T-helper 1 cell treated with Interleukin-12 subunit alpha and Interleukin-12 subunit beta and Interleukin-4 antibody, amounts not matched to agents 30 μg/mL and 1 μg/mL, for 36 hours (primary cell): ENCODE measurements at regions not wholly inside any gene's neighbourhood (a gene's known extent, or its start where the extent isn't known, plus 50 kb on each side); places are given as distances from the start of the nearest gene placed in this dataset.
"Not testable (repeated sequence)": the region's sequence is repeated elsewhere in the genome, so short reads cannot be mapped to it uniquely, and the experiment has no call there.

Experiments used
- H3K27ac Mint-ChIP-seq: one replicate; pipeline ENCODE4 v1.8.0; 2021; ENCODE audit warnings: mild to moderate bottlenecking, mixed read lengths
- H3K27me3 Mint-ChIP-seq: one replicate; pipeline ENCODE4 v1.8.0; 2021; ENCODE audit warnings: low read depth, mixed read lengths
- H3K36me3 Mint-ChIP-seq: one replicate; pipeline ENCODE4 v1.8.0; 2021; ENCODE audit warnings: low read depth, mixed read lengths
- H3K4me1 Mint-ChIP-seq: one replicate; pipeline ENCODE4 v1.8.0; 2021; ENCODE audit warnings: low read depth, mixed read lengths
- H3K4me3 Mint-ChIP-seq: one replicate; pipeline ENCODE4 v1.8.0; 2021; ENCODE audit warnings: mild to moderate bottlenecking, moderate library complexity, mixed read lengths
- H3K9me3 Mint-ChIP-seq: one replicate; pipeline ENCODE4 v1.8.0; 2021; ENCODE audit warnings: mixed read lengths

- Mint-ChIP-seq H3K27me3 (peaks cover 11% of the 10 kb centered on the region), H3K4me1 (no peaks in the 10 kb centered on the region), H3K9me3 (no peaks in the 10 kb centered on the region), H3K4me3 (no peak overlapping the region), H3K36me3 (no peaks in the 10 kb centered on the region), H3K27ac (no peak overlapping the region)
Measured at GRCh38 chr5:171534043-171534895, 114.8 kb downstream of the FGF18 start.

GRCh38 chr5:171535162-171535561 lies 115.7 kb downstream of the FGF18 start:
- peaks cover 11% of the 10 kb centered on the region for H3K27me3 Mint-ChIP-seq

GRCh38 chr5:171537070-171537849 lies 117.8 kb downstream of the FGF18 start:
- Mint-ChIP-seq H3K36me3 (no peaks in the 10 kb centered on the region), H3K27ac (no peak overlapping the region), H3K4me1 (no peaks in the 10 kb centered on the region), H3K27me3 (peaks cover 8% of the 10 kb centered on the region), H3K9me3 (no peaks in the 10 kb centered on the region), H3K4me3 (no peak overlapping the region)

More at GRCh38 chr5:171535162-171535561, 115.7 kb downstream of the FGF18 start:
- Mint-ChIP-seq H3K9me3 (no peaks in the 10 kb centered on the region), H3K27ac (no peak overlapping the region), H3K36me3 (no peaks in the 10 kb centered on the region), H3K4me1 (no peaks in the 10 kb centered on the region), H3K4me3 (no peak overlapping the region)

- H3K27ac Mint-ChIP-seq: no peak overlapping the region
- H3K36me3 Mint-ChIP-seq: no peaks in the 10 kb centered on the region
- no peaks in the 10 kb centered on the region for H3K4me1 Mint-ChIP-seq
- H3K4me3 Mint-ChIP-seq: no peak overlapping the region
- no peaks in the 10 kb centered on the region for H3K9me3 Mint-ChIP-seq
- peaks cover 8% of the 10 kb centered on the region for H3K27me3 Mint-ChIP-seq
Measured at GRCh38 chr5:171537923-171538537, 118.6 kb downstream of the FGF18 start.

- Mint-ChIP-seq H3K4me1 (no peaks in the 10 kb centered on the region), H3K9me3 (no peaks in the 10 kb centered on the region), H3K27ac (no peak overlapping the region), H3K4me3 (no peak overlapping the region), H3K36me3 (no peaks in the 10 kb centered on the region), H3K27me3 (peaks cover 8% of the 10 kb centered on the region)
Measured at GRCh38 chr5:171538681-171539080, 119.2 kb downstream of the FGF18 start.

- Mint-ChIP-seq H3K9me3 (no peaks in the 10 kb centered on the region), H3K4me3 (no peak overlapping the region), H3K4me1 (no peaks in the 10 kb centered on the region), H3K27me3 (no peaks in the 10 kb centered on the region), H3K27ac (peak overlapping the region; percentile 8), H3K36me3 (no peaks in the 10 kb centered on the region)
Measured at GRCh38 chr5:171540865-171541264, 121.4 kb downstream of the FGF18 start.

- Mint-ChIP-seq H3K27ac (no peak overlapping the region), H3K4me1 (no peaks in the 10 kb centered on the region), H3K27me3 (no peaks in the 10 kb centered on the region), H3K36me3 (no peaks in the 10 kb centered on the region), H3K4me3 (no peak overlapping the region), H3K9me3 (no peaks in the 10 kb centered on the region)
Measured at GRCh38 chr5:171541341-171541776, 121.9 kb downstream of the FGF18 start.

GRCh38 chr5:171542525-171543140 lies 123.2 kb downstream of the FGF18 start:
- Mint-ChIP-seq H3K27me3 (no peaks in the 10 kb centered on the region), H3K4me1 (no peaks in the 10 kb centered on the region), H3K4me3 (no peak overlapping the region), H3K36me3 (no peaks in the 10 kb centered on the region), H3K27ac (no peak overlapping the region), H3K9me3 (no peaks in the 10 kb centered on the region)

- no peaks in the 10 kb centered on the region for H3K4me1 Mint-ChIP-seq
- no peaks in the 10 kb centered on the region for H3K9me3 Mint-ChIP-seq
- no peak overlapping the region for H3K27ac Mint-ChIP-seq
Measured at GRCh38 chr5:171543148-171543815, 123.8 kb downstream of the FGF18 start.

GRCh38 chr5:171544913-171545765 lies 125.7 kb downstream of the FGF18 start:
- Mint-ChIP-seq H3K9me3 (no peaks in the 10 kb centered on the region), H3K4me1 (no peaks in the 10 kb centered on the region), H3K27ac (no peak overlapping the region), H3K36me3 (no peaks in the 10 kb centered on the region), H3K4me3 (no peak overlapping the region), H3K27me3 (no peaks in the 10 kb centered on the region)

More at GRCh38 chr5:171543148-171543815, 123.8 kb downstream of the FGF18 start:
- no peak overlapping the region for H3K4me3 Mint-ChIP-seq
- no peaks in the 10 kb centered on the region for H3K27me3 Mint-ChIP-seq
- H3K36me3 Mint-ChIP-seq: no peaks in the 10 kb centered on the region

- no peaks in the 10 kb centered on the region for H3K27me3 Mint-ChIP-seq
- no peaks in the 10 kb centered on the region for H3K36me3 Mint-ChIP-seq
- no peak overlapping the region for H3K27ac Mint-ChIP-seq
- no peaks in the 10 kb centered on the region for H3K4me1 Mint-ChIP-seq
- no peaks in the 10 kb centered on the region for H3K9me3 Mint-ChIP-seq
- no peak overlapping the region for H3K4me3 Mint-ChIP-seq
Measured at GRCh38 chr5:171549274-171549673, 129.8 kb downstream of the FGF18 start.

GRCh38 chr5:171553817-171554216 lies 134.4 kb downstream of the FGF18 start:
- not testable (repeated sequence) for H3K27ac Mint-ChIP-seq, H3K36me3 Mint-ChIP-seq, H3K4me3 Mint-ChIP-seq, H3K4me1 Mint-ChIP-seq, H3K27me3 Mint-ChIP-seq, H3K9me3 Mint-ChIP-seq

GRCh38 chr5:171555160-171555559 lies 135.7 kb downstream of the FGF18 start:
- Mint-ChIP-seq H3K27me3 (no peaks in the 10 kb centered on the region), H3K36me3 (no peaks in the 10 kb centered on the region), H3K27ac (no peak overlapping the region), H3K9me3 (no peaks in the 10 kb centered on the region), H3K4me1 (no peaks in the 10 kb centered on the region), H3K4me3 (no peak overlapping the region)
